AG09319 (cell line): ENCODE measurements at regions not wholly inside any gene's neighbourhood (a gene's known extent, or its start where the extent isn't known, plus 50 kb on each side); places are given as distances from the start of the nearest gene placed in this dataset.

Experiments used
- DNase-seq: peaks from one replicate; pipeline ENCODE4 v3.0.0-alpha.2; 2010; ENCODE audit warnings: low read depth; ENCODE audit errors: extremely low read depth
- TF ChIP-seq, protein P1 (sequence below): IDR thresholded peaks from 2 replicates; pipeline ENCODE4 v1.5.1; 2011; ENCODE audit warnings: low read depth, mild to moderate bottlenecking, inconsistent platforms, low read length, moderate library complexity

- DNase-seq: no peak
- TF ChIP-seq, protein P1, sequence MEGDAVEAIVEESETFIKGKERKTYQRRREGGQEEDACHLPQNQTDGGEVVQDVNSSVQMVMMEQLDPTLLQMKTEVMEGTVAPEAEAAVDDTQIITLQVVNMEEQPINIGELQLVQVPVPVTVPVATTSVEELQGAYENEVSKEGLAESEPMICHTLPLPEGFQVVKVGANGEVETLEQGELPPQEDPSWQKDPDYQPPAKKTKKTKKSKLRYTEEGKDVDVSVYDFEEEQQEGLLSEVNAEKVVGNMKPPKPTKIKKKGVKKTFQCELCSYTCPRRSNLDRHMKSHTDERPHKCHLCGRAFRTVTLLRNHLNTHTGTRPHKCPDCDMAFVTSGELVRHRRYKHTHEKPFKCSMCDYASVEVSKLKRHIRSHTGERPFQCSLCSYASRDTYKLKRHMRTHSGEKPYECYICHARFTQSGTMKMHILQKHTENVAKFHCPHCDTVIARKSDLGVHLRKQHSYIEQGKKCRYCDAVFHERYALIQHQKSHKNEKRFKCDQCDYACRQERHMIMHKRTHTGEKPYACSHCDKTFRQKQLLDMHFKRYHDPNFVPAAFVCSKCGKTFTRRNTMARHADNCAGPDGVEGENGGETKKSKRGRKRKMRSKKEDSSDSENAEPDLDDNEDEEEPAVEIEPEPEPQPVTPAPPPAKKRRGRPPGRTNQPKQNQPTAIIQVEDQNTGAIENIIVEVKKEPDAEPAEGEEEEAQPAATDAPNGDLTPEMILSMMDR: no peak
Measured at GRCh38 chr9:107080130-107080529, 202.9 kb upstream of the RAD23B start.

DNA sequence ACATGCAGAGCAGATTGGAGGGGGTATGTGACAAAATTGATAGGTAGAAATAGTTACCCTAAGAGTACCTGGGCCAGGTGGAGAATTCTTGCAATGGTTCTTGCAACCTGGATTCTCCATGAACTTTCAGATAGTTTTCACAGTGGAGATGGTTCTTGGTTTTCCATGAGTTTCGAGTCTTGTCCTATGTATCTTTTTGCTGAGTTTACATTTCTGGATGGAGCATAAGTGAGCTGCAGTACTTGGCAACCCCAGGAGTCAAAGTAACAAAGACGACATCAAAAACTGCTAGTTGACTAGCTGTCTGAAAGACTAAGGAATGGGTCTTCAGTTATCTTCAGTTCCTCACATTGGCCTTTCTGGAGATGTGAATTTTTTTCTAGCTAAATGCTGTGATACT lies 196.6 kb upstream of the RAD23B start:
- TF ChIP-seq, protein P1: no peak
- DNase-seq: no peak

DNA sequence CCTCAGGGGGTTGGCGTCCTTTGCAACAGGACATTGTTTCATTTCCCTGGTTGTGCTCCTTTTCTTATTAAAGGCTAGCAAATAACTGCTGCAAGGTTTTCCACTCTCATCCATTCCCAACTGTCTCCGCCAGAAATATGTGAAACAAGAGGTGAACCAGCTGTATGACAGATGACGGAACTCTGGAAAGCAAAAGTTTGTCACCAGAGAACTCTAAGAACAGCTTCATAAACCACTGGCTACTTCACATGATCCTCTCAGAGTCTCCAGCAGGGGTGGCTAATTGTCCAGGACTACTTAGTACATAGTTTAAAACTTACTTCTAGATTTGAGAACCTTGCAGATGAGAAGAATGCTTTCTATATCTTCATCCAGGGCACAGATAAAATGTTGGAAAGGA lies 195.9 kb upstream of the RAD23B start:
- TF ChIP-seq, protein P1: no peak; the same call in 1 of the 2 replicates
- no peak for DNase-seq

DNA sequence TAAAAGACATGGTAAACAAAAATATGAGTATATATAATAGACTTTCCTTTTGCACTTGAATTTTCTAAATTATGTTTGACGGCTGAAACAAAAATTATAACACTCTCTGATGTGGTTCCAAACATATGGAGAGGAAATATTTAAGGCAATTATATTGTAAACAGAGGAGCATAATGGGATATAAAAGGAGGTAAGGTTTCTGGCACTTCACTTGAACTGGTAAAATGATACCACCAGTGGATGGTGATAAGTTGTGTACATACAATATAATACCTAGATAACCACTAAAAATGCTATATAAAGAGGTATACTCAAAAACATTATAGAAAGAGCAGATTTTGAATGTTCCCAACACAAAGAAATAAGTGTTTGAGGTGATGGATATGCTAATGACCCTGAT lies 192.9 kb upstream of the RAD23B start:
- TF ChIP-seq, protein P1: no peak
- DNase-seq: no peak

GRCh38 chr9:107093365-107094060 lies 189.6 kb upstream of the RAD23B start:
- no peak for DNase-seq
- TF ChIP-seq, protein P1: no peak

DNA sequence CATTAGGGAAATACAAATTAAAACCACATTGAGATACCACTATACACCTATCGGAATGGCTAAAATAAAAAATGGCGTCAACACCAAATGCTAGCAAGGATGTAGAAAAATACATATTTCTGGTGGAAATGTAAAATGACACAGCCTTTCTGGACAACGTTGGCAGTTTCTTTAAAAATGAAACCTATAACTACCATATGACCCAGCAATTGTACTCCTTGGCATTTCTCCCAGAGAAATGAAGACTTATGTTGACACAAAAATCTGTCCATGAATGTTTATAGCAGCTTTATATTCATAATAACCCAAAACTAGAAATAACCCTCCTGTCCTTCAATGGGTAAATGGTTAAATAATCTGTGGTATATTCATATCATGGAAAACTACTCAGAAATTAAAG lies 188.7 kb upstream of the RAD23B start:
- no peak for DNase-seq
- TF ChIP-seq, protein P1: no peak

DNA sequence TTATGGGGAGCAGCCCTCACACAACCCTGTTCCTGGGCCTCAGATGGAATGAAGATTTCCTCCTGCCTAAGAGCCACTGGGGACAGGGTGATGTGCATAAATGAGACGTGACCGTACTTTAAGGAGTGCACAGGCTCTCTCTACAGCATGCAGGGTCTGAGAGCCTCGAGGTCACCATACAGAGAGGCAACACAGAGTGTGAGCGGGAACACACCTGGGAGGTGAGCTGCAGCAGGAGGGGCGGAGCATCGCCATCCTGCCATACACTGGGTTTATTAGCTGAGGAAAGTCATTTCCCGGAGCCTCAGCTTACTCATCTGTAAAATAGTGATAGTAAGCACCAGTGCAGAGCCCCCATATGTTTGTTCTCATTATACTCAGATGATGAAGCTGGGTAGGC lies 182.5 kb upstream of the RAD23B start:
- DNase-seq: no peak
- TF ChIP-seq, protein P1: no peak
